Glutamatergic neuron (in vitro differentiated cells): ENCODE measurements at regions not wholly inside any gene's neighbourhood (a gene's known extent, or its start where the extent isn't known, plus 50 kb on each side); places are given as distances from the start of the nearest gene placed in this dataset.

Experiments
- DNase-seq: peaks from one replicate; pipeline ENCODE4 v3.0.0; 2022
- H3K27ac Mint-ChIP-seq: one replicate; pipeline ENCODE4 v1.8.0; 2020; ENCODE audit warnings: mild to moderate bottlenecking, mixed read lengths, inconsistent platforms; ENCODE audit not compliant: unreplicated experiment
- H3K27me3 Mint-ChIP-seq: one replicate; pipeline ENCODE4 v1.8.0; 2020; ENCODE audit warnings: mild to moderate bottlenecking, moderate library complexity, mixed read lengths, inconsistent platforms; ENCODE audit not compliant: unreplicated experiment
- H3K36me3 Mint-ChIP-seq: one replicate; pipeline ENCODE4 v1.8.0; 2020; ENCODE audit warnings: mild to moderate bottlenecking, mixed read lengths, inconsistent platforms; ENCODE audit not compliant: unreplicated experiment
- H3K4me1 Mint-ChIP-seq: one replicate; pipeline ENCODE4 v1.8.0; 2020; ENCODE audit warnings: mild to moderate bottlenecking, low read depth, mixed read lengths, inconsistent platforms; ENCODE audit not compliant: unreplicated experiment
- H3K4me3 Mint-ChIP-seq: one replicate; pipeline ENCODE4 v1.8.0; 2020; ENCODE audit warnings: mild to moderate bottlenecking, mixed read lengths, inconsistent platforms; ENCODE audit not compliant: unreplicated experiment
- H3K9me3 Mint-ChIP-seq: one replicate; pipeline ENCODE4 v1.8.0; 2020; ENCODE audit warnings: mild to moderate bottlenecking, moderate library complexity, mixed read lengths, inconsistent platforms; ENCODE audit not compliant: unreplicated experiment
- TF ChIP-seq, protein P1 (sequence below): fragments of 200-600 bp; sonication (generic); IDR thresholded peaks from one replicate; pipeline ENCODE4 v1.5.0; 2021; ENCODE audit not compliant: partially characterized antibody, unreplicated experiment

DNA sequence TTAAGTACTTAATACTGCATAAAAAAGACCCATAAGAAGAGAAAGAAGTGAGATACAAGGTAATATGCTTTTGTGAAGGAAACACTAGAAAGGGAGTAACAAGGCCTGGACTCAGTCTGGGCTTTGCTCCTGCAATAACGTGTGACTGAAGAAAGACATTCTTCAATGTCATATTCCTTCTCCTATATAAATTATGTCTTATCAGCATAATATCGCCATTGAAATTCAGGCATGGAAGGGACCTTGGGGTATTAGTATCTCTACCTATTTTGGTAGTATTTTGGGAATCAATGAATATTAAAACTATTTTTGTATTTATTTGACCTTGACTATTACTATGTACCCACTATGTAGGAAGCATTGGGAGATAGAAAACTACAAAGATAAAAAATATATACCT, 62.2 kb upstream of the GIMD1 start:
- Mint-ChIP-seq H3K36me3 (no peaks in the 10 kb centered on the region), H3K27ac (no peak overlapping the region), H3K27me3 (no peaks in the 10 kb centered on the region), H3K4me3 (no peak overlapping the region), H3K9me3 (peaks cover 2% of the 10 kb centered on the region), H3K4me1 (no peaks in the 10 kb centered on the region)
- TF ChIP-seq, protein P1, sequence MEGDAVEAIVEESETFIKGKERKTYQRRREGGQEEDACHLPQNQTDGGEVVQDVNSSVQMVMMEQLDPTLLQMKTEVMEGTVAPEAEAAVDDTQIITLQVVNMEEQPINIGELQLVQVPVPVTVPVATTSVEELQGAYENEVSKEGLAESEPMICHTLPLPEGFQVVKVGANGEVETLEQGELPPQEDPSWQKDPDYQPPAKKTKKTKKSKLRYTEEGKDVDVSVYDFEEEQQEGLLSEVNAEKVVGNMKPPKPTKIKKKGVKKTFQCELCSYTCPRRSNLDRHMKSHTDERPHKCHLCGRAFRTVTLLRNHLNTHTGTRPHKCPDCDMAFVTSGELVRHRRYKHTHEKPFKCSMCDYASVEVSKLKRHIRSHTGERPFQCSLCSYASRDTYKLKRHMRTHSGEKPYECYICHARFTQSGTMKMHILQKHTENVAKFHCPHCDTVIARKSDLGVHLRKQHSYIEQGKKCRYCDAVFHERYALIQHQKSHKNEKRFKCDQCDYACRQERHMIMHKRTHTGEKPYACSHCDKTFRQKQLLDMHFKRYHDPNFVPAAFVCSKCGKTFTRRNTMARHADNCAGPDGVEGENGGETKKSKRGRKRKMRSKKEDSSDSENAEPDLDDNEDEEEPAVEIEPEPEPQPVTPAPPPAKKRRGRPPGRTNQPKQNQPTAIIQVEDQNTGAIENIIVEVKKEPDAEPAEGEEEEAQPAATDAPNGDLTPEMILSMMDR, result no peak
- DNase-seq, result no peak

DNA sequence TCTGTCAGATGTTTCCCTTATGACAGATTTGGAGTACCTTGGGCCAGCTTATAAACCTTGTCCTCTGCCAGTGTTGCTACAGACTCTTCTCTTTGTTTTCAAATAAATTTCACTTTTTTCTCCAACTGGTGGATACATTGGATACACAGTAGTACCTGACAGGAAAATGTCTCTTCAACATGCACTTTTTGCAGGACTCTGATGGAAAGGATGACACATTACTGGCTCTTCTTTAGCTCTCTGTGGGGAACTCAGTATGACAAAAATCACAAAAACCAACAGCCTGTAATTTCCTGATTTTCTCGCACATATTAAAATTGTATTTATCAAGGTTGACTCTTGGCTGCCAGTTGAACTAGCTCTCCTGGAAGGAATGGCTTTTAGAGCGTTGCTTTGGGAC, 61.3 kb upstream of the GIMD1 start:
- DNase-seq, result no peak
- Mint-ChIP-seq H3K27ac (no peak overlapping the region), H3K9me3 (peaks cover 2% of the 10 kb centered on the region), H3K4me3 (no peak overlapping the region), H3K4me1 (no peaks in the 10 kb centered on the region), H3K36me3 (no peaks in the 10 kb centered on the region), H3K27me3 (no peaks in the 10 kb centered on the region)
- TF ChIP-seq, protein P1, result no peak

DNA sequence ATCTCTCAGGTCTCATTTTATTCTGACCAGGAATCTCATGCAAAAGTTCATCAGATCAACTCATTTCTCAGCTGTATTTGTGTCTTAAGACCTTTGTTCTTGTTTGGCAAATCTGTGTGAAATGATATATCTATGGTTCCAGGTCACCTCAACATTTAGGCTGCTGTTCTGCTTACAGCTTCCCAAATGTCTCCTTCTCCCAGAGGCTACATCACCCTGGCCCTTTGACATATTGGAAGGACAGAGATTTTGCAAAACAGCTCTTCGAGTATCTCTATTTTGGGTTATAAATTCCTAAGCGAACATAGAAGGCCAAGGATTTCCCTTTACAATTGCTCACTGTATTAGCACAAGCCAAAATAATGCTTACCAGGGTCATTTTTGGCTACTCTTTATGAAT, 57.5 kb upstream of the GIMD1 start:
- TF ChIP-seq, protein P1, result no peak
- no peak overlapping the region for H3K4me3 Mint-ChIP-seq
- H3K9me3 Mint-ChIP-seq, result no peaks in the 10 kb centered on the region
- H3K4me1 Mint-ChIP-seq, result peaks cover 2% of the 10 kb centered on the region
- no peak overlapping the region for H3K27ac Mint-ChIP-seq
- no peak for DNase-seq
- H3K36me3 Mint-ChIP-seq, result no peaks in the 10 kb centered on the region
- no peaks in the 10 kb centered on the region for H3K27me3 Mint-ChIP-seq

DNA sequence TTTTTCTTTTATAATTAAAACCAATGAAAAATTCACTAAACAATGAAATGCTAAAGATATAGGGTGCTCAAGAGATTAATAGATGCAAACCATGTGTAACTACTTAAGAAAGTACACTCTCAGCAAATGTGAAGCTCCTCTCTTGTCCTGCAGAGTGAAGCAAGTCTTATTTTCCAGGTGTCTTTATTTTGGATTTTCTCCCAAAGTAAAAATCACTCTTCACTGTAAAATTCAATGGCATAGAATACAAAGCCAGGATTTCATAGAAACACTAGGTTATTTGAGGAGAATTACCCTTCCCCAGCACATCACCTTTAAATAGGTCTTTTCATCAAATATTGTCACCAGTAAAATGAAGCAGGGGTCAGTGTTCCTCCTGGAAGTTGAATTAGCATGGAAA, 57.0 kb upstream of the GIMD1 start:
- H3K36me3 Mint-ChIP-seq, result no peaks in the 10 kb centered on the region
- no peaks in the 10 kb centered on the region for H3K9me3 Mint-ChIP-seq
- DNase-seq, result no peak
- no peak overlapping the region for H3K4me3 Mint-ChIP-seq
- H3K27ac Mint-ChIP-seq, result no peak overlapping the region
- no peaks in the 10 kb centered on the region for H3K27me3 Mint-ChIP-seq
- peaks cover 2% of the 10 kb centered on the region for H3K4me1 Mint-ChIP-seq
- TF ChIP-seq, protein P1, result no peak

DNA sequence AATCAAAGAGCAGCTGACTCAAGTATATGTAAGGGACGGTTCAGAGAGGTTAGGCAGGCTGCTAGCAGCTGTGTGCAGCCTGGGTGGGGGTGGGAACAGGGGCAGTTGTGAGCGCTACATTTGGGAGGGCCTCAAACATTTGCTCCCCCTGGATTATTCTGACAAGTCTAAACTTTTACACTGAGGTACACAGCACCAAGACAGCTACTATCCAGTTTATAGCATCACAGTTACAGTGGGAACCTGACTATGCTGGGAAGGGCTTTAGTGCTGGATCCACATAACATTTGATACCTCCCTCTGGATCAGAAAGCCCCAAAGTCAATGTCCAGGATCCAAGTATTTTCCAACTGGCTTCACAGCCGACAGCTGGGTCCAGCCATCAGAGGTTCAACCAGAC, 55.8 kb upstream of the GIMD1 start:
- Mint-ChIP-seq H3K4me1 (peaks cover 2% of the 10 kb centered on the region), H3K27ac (no peak overlapping the region), H3K9me3 (no peaks in the 10 kb centered on the region), H3K4me3 (no peak overlapping the region), H3K36me3 (no peaks in the 10 kb centered on the region), H3K27me3 (no peaks in the 10 kb centered on the region)
- DNase-seq, result no peak
- TF ChIP-seq, protein P1, result no peak
